NCI-H2171 treated with DMSO at 0.1 percent for 48 hours (cell line): ENCODE measurements at regions not wholly inside any gene's neighbourhood (a gene's known extent, or its start where the extent isn't known, plus 50 kb on each side); places are given as distances from the start of the nearest gene placed in this dataset.
"Not testable (repeated sequence)": the region's sequence is repeated elsewhere in the genome, so short reads cannot be mapped to it uniquely, and the experiment has no call there.

Experiments used
- DNase-seq: peaks from one replicate; lab custom pipeline; 2025; lab: John Stamatoyannopoulos, UW

DNA sequence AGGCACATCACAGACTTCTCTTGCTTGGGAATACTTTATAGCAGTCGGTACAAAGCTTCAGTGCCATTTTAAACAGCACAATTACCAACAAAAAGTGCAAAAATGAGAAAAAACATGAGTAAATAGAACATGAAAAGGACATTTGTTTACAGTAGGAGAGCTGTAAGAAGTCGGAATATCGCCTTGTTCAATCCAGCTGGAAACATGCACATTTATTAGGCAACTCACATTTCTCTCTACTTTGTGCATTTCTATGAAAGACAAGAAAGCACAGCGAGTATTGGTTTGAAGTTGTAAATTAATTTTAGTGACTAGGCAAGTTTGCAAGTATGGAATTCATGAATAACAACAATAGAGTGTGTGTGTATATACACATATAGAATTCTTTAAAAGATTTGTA lies 484.7 kb downstream of the DACH1 start:
- no peak for DNase-seq

DNA sequence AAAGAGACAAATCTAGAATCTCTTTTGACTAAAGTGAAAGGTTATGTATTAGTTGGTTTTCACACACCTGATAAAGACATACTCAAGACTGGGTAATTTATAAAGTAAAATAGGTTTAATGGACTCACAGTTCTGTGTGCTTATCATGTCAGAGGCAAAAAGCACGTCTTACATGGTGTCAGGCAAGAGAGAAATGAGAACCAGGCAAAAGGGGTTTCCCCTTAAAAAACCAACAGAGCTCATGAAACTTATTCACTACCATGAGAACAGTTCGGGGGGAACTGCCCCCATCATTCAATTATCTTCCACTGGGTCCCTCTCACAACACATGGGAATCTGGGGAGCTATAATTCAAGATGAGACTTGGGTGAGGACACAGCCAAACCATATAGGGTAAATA lies 486.8 kb downstream of the DACH1 start:
- no peak for DNase-seq

DNA sequence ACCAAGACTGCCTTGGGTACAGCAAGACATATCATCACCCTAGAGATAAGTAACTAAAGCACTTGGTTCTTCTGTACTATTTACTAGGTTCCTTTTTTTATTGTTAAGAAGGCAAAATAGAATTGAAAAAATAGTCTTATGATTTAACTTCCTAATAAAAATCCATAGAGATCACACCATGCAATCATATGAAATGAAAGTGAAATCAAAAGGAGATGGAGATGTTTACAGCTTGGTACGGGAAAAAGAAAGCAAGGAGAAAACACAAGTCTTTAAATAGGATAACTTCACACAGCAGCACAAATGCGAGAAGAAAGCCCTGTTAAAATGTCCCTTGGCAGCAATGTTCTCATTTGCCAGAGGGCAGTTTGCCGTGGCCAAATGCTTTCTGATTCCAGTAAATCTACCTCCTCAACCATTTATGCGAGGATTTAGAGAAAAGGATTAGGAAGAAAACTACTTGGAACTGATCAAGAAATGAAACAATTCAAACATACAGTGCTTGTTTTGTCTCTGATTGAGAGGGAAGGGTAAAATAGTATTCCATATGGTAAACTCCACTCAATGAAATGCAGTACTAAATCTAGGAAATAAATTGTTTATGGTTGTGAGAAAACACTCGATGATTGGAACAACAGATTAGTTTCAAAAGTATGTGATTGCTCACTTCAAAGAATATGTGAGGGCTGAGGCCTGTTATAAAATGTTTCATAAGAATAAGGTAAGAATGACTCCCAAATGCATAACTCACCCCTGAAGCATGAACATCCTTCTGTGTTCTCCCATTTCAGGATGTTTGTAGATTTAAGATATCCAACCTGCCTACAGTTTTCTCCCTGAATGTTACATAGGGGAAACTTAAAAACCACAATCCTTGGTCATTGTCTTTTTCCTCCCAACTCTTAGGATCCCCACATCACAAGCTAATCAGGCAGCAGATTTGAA lies 487.8 kb downstream of the DACH1 start:
- DNase-seq: no peak

DNA sequence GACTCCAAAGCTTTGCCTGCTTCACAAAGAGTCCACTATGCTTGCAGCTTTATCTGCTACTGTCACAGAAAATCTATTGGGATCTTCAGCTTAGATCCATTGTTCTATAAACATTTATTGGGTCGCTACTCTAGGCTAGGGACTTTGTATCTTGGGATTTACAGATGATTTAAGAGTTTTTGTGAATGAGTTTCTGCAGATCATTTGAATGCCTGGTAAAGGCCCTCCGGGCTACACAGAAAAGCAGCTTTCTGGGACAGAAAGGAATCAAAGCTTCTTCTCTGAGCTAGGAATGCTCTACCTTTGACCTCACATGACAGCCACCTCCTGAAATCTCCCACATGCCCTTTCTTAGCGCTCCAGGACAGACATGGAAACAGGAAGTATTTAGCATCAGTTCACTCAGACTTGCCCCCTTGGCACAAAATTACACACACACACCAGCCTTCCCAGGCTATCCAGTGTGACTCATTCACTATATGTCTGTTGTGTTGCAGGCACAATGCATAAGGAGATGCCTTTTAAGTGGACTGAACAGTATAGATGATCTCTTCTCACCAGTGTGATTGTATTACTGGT lies 492.4 kb downstream of the DACH1 start:
- DNase-seq: no peak

DNA sequence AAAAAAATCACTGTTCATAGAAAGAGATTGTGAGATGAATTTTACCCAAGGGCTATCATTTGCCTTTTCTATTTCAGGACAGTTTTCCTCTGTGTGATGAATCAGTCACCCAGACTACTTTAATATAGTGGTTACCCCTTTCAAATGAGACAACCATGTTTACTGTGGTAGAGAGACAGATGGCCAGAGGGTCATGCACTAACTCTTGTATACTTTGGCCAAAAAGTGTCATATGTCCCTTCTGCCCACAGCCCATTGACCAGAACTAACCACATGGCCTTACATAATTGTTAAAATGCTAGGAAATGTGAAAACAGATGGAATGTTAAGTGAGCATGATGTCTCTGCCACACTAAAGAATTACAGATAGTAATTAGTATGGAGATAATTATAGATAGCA lies 498.7 kb downstream of the DACH1 start:
- no peak for DNase-seq

DNA sequence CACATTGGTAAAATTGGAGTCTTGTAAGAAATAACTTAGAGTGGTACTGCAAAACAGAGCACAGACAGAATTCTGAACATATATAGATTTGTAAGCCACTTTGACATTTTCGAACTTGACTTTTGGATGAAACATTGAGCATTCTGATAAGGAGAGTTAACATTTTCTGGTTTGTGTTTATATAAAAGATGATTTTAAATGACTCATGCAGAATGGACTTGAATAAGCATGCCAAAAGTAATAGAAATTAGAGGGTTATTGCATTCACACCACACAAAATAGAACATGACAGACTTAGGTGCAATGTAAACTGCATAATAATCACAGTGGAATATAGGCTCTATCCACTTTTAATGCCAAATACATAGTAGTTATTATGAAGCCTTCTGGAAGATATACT lies 507.0 kb downstream of the DACH1 start:
- DNase-seq: no peak

DNA sequence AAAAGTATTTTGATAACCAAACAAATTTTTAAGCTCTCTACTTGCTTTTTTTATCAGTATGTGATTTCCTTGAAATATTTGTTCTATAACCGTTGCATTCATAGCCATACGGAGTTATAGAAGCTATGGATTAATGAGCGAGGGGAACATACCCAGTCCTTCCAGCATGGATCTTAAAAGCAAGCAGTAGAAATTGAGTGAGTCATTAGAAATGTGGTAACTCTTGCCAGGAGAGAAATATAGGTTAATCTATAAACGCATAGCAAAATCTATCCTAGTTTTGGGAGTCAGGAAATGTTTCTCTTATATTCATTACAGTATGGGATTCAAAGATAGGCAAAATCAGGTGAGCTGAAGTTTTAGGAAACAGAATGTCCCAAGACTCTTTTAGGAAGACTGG lies 507.4 kb downstream of the DACH1 start:
- DNase-seq: no peak

DNA sequence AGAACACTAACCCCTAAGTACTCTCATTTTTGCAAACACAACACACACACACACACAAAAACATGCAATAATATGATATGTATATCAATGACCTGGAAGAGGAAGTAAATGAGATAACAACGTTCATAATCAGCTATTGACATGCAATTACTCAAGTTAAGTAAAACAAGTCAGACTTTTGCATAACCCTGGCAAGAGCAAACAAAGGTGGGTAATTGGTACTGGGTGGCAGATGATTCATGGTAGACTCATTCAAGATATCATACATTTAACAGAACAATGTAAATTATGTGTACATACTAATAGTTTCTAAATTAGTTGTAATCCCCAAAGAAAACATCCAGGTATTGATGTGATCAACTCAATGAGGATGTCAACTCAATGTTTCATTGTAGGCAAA lies 508.8 kb downstream of the DACH1 start:
- DNase-seq: no peak

DNA sequence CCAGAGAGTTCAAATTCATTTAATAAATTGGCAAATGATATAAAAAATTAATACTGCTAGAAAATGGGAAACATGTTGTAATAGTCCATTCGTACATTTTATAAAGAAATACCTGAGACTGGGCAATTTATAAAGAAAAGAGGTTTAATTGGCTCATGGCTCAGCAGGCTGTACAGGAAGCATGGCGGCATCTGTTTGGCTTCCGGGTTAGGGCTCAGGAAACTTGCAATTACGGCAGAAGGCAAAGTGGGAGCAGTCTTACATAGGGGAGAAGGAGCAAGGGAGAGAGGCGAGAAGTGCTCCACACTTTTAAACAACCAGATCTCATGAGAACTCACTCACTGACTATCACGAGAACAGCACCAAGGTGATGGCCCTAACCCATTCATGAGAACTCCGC lies 512.0 kb downstream of the DACH1 start:
- DNase-seq: no peak

DNA sequence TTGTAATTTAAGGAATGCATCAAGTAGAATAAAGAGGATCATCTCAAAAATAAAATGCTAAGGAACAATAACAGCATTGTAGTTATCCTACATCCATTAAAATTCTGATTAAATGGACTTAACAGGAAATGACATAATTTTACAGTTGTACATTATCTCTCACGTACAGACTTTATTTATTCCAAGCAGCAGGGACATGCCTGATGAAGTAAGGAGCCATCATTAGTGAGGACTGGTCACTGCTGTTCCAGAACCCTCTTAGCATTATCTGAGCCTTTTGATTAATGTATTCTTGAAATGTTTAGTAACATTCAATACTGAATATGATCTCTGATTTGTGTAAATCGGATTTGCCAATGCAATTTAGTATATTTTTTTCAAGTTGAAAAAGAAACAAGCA lies 516.1 kb downstream of the DACH1 start:
- DNase-seq: no peak

DNA sequence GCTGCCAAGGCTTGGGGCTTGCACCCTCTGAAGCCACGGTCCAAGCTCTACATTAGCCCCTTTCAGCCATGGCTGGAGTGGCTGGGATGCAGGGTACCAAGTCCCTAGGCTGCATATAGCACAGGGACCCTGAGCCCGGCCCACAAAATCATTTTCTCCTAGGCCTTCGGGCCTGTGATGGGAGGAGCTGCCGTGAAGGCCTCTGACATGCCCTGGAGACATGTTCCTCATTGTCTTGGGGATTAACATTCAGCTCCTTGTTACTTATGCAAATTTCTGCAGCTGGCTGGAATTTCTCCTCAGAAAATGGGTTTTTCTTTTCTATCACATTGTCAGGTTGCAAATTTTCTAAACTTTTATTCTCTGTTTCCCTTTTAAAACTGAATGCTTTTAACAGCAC lies 521.1 kb downstream of the DACH1 start:
- not testable (repeated sequence) for DNase-seq

DNA sequence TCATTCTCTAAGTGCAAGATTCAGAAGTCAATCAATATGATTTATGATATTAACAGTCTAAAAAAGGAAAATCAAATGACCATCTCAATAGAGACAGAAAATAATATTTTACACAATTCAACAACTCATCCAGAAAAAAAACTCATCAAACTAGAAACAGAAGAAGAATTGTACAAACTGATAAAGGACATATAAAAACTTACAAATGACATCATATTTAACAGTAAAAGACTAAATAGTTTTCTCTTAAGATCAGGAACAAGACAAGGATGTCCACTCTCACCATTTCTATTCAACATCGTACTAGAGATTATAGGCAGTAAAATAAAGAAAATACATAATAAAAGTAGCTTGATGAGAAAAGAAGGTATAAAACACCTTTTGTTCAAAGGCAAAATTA lies 527.3 kb downstream of the DACH1 start:
- no peak for DNase-seq

DNA sequence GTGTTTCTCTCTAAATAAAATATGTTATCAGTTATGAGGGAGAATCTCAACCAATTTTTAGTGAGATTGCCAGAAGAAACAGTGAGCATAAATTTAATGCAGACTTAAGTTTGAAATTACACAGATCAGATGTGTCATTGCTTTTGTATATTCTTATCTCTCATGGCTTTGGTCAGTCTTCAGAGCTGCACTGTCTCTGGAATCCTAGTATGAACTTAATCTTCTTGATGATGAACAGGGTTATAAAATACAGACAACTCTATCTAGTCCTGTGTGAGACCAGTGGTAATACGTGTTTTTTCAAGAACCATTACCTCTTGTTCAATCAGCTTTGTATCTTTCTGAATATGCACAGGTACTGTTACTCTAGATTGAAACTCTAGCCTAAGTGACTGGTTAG lies 528.0 kb downstream of the DACH1 start:
- DNase-seq: no peak

DNA sequence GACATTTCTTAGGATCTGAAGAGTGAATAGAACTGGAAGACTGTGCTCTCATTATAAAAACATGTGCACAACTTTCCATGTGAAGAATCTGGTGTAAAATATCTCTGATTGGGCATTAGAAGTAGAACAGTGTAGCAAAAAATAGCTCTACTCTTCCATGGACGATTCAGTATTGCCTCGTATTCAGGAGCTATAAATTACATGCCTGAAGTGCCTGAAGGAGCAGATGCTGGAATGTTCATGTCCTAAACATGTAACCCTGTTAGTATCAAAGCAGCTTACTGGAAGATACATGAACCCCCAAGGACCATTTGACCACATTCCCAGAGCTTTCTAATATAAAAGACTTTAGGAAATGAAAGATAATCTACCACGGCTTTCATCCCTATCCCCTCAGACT lies 528.9 kb downstream of the DACH1 start:
- no peak for DNase-seq

DNA sequence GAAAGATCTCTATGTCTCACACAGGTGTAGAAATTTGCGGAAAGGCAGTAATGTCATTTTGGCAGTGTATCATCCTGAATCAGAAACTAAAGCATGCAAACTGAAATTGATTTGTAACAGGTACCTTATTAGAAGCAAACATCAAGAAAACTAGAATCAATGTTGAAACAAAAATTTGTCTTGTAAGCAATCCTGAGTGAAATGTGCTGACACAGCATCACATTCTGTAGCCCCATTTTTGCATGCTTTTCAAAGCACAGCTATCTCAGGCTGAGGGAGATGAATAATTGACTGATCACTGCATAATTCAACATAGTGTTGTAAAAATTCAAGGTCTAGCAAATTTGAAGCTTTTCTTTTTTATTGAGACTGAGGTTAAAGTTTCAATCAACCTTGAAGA lies 539.7 kb downstream of the DACH1 start:
- no peak for DNase-seq

DNA sequence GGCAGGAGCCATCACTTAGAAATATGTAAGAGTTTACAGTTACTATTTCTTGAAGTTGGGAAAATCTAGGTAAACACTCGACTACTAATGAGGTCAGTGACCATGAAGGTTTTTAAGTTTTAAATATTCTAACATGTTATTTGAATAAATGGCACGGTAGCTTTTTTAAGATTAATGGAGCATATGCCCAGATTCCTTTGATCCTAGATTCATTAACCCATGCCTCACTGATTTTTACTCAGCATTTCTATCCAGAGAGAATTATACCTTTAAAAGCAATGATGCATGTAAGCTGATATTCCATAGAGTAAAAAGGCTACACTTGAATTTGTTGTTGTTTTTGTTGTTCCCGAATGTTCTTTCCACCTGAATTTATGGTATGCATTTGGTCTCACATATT lies 541.4 kb downstream of the DACH1 start:
- DNase-seq: peak; percentile 83

DNA sequence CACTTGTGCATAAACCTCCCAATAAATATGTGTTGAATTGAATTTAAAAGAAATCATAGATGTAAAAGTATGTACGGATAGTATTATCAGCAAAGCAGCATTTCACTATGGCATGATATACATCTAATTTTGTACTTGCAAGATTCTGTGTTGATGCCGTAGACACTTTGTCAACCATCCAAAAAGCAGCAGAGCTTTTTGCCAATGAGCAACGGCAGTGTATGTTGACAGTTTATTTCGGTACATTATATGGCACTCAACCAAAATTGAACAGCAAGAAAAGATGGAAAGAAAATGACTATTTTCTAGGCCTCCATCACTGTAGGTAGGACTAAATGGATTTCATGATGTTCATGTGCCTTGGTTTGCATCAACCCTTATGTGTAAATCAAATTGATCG lies 543.7 kb downstream of the DACH1 start:
- DNase-seq: no peak

DNA sequence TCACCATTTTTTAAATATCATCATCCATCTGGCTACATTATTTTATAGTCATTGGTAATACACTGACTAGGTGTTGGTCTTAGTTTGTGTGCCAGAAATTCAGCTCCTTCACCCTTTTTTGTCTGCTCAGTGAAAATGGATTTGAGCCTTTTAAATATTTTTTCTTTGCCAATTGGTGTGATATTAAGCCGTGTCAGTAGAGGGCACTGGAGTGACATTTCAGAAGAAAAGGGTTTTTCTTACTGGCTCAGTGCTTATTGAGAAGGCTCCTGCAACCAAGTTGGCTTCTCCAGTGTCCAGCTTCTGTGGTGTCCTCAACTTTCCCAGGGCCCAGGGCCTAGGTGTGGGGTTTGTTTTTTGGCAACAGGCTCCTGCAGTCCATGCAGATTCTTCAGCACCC lies 546.6 kb downstream of the DACH1 start:
- DNase-seq: peak; percentile 59

DNA sequence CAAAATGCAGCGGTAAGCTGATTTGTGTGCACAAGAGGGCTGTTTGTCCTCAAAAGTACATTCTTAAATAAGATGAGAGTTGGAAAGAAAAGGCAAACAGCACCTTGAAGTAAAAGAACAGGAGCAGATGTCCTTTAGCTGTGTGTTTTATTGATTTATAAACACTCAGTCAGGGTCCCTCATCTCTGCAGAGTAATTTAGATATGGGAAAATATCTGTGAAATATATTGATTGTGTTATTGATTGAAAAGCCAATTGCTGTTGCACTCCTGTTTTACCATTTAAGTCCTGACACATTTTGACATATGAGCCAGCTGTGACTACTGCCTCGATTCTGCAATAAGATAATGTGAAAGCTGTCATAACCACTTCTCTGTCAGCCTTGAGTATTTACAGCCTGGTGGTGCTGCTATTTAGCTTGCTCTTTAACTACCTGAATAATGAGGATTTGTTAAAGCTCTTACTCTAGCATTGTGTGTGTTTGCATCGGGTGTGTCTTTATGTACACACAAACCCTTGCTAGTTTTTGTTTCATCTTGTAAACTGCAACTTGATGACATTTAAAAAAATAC lies 550.1 kb downstream of the DACH1 start:
- DNase-seq: peak; percentile 74

DNA sequence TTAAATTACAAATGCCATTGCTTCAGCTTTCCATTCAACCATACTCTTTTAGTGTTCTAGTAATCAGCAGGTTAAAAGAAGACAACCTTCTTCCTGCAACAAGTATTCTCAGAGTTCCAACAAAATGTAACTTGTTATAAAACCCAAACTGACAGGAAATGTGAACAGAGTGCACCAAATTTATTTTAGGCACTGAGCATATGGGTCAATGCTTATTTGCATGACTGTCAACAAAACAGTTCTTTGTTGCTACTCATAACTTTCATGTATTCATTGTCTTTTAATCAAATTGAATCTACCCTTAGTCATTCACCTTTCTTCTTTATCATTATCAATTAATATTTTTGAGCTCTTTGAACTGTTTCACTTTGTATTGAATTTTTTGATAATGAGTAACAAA lies 554.1 kb downstream of the DACH1 start:
- no peak for DNase-seq

DNA sequence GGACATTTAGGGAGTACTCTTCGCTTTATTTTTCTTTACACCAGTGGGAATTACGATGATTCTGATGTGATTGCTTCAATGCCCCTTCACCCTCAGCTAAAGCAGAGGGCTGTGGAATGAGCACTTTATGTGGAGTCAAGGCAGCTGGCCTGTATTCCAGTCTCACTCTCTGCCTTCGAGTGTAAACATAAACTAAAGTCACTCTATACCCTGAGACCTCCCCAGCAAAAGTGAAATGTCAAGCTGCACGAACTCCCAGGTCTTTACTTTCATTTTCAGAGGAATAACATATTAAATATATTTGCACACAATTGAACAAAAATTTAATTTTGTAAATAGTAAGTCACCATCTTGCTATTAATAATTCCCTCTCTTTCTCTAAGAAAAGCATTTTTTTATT lies 557.1 kb downstream of the DACH1 start:
- no peak for DNase-seq

DNA sequence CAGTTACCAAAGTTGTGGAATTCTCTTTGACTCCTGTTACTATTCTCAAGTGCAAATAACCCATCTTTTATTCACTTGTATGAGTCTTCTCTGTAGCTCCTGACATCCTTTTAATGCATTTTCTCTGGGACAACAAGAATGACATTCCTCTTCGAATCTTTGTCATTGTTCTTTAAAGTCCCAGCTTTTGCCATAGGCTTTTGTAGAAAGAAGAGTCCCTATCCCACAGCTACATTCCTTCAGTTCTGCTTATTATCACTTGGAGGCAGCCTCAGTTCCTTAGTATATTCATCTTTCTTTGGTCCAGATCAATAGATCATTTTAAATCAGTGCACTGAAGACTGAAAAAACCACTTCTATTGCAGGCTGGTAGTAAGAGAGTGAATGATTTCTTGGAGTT lies 560.2 kb downstream of the DACH1 start:
- no peak for DNase-seq

DNA sequence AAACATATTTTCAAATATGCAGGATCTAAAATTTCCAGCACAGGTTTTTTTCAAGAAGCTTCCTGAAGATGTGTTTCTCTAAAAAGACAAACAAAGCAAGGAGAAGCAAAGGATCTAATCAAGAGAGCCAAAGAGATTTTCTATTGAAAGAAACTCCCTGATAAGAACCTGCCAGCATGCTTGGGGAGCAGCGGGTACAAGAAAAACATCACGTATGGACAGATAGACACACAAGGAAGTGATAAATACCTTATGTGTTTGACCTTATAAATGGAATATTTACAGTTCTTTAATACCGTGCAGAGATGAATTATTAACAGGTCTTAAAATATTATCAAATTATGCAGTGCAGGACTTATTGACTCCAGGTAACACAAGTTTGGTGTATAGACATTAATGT lies 562.1 kb downstream of the DACH1 start:
- DNase-seq: no peak
